C4-2B (cell line): ENCODE measurements at regions not wholly inside any gene's neighbourhood (a gene's known extent, or its start where the extent isn't known, plus 50 kb on each side); places are given as distances from the start of the nearest gene placed in this dataset.

Experiments used
- H3K27ac ChIP-seq: fragments of 450-650 bp; 2 replicates; pipeline ENCODE4 v1.5.1; 2017
- ZFX ChIP-seq: fragments of 450-650 bp; IDR thresholded peaks from 2 replicates; pipeline ENCODE4 v1.6.1; 2017
- TF ChIP-seq, protein P1 (sequence below): fragments of 450-650 bp; conservative IDR thresholded peaks from 2 replicates; pipeline ENCODE4 v1.5.1; 2017; ENCODE audit warnings: mild to moderate bottlenecking

DNA sequence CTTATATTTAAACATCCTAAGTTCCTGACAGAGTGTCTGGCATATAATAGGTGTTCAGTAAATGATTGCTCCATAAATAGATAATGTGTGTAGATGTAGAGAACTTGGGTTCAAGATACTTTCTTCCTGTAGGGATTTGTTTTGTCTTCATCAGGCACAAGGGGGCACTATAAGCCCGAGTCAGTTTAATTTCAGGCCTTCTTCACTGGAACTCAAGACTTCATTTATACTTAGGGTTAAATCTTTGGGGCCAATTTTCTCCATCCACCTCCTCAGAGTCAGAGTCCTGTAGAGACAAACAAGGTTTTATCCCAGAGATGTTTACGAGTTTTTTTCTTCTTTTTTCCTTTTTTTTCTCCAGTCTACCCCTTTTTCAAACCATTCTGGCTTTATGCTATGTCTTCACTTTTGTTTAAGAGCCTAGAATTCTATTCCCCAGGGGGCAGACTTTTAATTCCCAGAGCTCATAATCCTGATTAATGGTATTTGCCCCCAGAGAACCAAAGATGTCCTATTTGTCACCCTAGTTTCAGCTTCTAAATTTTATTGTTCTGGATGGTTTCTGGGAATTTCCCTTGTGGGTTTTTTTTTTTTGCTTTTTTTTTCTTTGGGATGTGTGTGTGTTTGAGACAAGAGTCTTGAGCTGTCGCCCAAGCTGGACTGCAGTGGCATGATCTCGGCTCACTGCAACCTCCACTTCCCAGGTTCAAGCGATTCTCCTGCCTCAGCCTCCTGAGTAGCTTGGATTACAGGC lies 88.4 kb downstream of the HFE start:
- no peak overlapping the region for H3K27ac ChIP-seq
- TF ChIP-seq ZFX = no peak
- TF ChIP-seq, protein P1, sequence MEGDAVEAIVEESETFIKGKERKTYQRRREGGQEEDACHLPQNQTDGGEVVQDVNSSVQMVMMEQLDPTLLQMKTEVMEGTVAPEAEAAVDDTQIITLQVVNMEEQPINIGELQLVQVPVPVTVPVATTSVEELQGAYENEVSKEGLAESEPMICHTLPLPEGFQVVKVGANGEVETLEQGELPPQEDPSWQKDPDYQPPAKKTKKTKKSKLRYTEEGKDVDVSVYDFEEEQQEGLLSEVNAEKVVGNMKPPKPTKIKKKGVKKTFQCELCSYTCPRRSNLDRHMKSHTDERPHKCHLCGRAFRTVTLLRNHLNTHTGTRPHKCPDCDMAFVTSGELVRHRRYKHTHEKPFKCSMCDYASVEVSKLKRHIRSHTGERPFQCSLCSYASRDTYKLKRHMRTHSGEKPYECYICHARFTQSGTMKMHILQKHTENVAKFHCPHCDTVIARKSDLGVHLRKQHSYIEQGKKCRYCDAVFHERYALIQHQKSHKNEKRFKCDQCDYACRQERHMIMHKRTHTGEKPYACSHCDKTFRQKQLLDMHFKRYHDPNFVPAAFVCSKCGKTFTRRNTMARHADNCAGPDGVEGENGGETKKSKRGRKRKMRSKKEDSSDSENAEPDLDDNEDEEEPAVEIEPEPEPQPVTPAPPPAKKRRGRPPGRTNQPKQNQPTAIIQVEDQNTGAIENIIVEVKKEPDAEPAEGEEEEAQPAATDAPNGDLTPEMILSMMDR = peak; percentile 87

DNA sequence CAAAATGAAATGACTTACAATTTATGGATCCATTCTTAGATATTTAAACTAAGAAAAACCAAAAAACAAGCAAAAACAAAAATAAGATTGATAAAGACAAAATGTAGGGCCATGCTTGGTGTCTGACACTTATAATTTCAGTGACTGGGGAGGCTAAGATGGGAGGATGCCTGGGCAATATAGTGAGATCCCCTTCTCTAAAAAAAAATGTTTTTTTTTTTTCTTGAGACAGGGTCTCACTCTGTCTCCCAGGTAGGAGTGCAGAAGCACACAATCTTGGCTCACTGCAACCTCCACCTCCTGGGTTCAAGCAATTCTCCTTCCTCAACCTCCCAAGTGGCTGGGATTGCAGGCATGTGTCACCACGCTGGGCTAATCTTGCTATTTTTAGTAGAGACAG lies 92.4 kb downstream of the HFE start:
- TF ChIP-seq ZFX = no peak
- TF ChIP-seq, protein P1 = no peak

DNA sequence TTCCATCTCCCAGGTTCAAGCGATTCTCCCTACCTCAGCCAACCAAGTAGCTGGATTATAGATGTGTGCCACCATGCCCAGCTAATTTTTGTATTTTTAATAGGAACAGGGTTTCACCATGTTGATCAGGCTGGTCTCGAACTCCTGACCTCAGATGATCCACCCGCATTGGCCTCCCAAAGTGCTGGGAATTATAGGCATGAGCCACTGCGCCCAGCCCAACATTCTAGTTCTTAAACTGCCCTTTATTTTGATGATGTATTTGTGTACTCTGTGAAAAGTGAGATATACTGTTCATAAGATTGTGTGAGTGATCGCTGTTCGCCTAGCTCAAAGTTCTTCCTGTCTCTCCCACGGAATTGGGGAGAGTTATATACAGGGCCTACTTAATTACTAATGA lies 93.1 kb downstream of the HFE start:
- H3K27ac ChIP-seq = no peak overlapping the region
- TF ChIP-seq ZFX = no peak
- TF ChIP-seq, protein P1 = no peak

More for the DNA sequence above, 92.4 kb downstream of the HFE start:
- no peak overlapping the region for H3K27ac ChIP-seq

DNA sequence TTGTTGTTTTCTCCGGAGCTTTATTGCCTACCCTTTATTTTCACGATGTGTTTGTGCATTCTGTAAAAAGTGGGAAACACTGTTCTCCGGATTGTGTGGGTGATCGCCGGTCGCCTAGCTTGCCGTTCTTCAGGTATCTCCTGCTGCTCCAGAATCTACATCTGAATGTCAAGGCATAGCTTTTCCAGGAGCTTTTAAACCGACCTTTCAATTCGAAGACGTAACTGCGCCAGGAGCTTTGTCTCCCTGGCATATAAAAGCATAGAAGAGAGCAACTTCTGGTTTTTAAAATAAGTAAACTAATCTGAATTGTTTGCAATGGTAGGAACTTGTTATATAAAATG lies 96.0 kb downstream of the HFE start:
- TF ChIP-seq, protein P1 = no peak
- TF ChIP-seq ZFX = no peak
- H3K27ac ChIP-seq = no peak overlapping the region

DNA sequence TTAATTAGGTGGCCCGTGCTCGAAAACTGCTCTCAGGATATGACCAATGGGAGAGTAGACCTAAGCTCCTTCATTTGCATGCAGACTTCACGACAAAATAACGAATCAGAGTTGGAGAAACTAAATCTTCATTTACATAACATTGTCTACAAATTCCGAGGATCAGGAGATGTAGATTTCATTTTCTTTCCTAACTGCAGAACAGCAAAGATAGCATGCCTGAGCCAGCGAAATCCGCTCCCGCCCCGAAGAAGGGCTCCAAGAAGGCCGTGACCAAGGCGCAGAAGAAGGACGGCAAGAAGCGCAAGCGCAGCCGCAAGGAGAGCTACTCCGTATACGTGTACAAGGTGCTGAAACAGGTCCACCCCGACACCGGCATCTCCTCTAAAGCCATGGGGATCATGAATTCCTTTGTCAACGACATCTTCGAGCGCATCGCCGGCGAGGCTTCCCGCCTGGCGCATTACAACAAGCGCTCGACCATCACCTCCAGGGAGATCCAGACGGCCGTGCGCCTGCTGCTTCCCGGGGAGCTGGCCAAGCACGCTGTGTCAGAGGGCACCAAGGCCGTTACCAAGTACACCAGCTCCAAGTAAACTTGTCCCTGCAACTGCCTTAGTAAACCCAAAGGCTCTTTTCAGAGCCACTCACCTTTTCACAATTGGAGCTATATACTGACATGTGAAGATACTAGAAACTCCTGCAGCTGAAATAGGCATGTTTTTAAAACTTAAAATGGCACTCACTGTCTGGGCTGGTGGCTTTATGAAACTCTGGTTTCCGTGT lies 96.5 kb downstream of the HFE start:
- H3K27ac ChIP-seq = no peak overlapping the region
- TF ChIP-seq, protein P1 = no peak

DNA sequence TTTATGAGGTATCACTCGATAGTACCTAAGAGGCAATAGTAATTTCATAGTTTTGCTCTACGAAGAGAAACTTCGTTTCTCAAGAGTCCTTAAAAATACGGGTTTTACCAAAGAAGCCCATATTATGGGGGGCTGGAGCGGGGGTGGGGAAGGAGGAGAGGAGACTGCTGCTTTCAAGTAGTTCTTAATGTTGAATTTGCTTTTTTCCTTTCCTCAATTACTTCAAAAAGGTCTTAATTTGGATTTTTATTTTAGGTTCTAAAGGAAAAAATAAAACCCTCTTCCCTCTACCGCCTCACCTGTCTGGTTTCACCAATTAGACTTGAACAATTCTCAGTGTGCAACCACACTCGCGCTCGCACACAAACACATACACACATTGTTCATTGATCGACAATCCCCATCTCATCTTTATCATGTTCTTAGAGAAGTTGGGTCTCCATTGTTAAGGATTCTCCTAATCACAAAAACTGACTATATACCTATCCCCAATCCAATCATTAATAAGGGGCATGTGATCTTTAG lies 97.2 kb downstream of the HFE start:
- TF ChIP-seq, protein P1 = no peak
- no peak for TF ChIP-seq ZFX
- H3K27ac ChIP-seq = no peak overlapping the region

DNA sequence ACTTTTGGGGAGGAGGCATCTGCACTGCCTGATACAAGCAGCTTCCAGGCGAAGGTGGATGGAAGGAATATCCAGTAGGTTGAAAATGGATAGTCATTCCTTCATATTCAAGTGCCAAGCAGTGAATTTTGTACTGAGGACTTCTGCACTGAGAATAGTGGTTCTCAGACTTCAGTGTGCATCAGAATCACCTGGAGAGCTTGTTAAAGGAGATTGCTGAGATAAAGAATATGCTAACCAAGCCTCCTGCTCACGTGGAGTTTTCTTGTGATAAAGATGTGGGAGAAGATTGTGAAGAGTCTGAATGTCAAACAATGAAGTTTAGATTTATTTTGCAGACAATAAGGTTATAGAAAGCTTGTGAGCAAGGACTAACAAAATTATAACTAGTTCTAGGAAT lies 97.8 kb downstream of the HFE start:
- no peak overlapping the region for H3K27ac ChIP-seq
- TF ChIP-seq, protein P1 = no peak
- TF ChIP-seq ZFX = no peak
